GM19463 (cell line): ENCODE measurements at regions not wholly inside any gene's neighbourhood (a gene's known extent, or its start where the extent isn't known, plus 50 kb on each side); places are given as distances from the start of the nearest gene placed in this dataset.

Experiments
- ATAC-seq: cut with Tn5 transposase; IDR thresholded peaks from one replicate; pipeline ENCODE4 v1.9.1; 2021; ENCODE audit warnings: mild to moderate bottlenecking, moderate library complexity; ENCODE audit not compliant: unreplicated experiment

DNA sequence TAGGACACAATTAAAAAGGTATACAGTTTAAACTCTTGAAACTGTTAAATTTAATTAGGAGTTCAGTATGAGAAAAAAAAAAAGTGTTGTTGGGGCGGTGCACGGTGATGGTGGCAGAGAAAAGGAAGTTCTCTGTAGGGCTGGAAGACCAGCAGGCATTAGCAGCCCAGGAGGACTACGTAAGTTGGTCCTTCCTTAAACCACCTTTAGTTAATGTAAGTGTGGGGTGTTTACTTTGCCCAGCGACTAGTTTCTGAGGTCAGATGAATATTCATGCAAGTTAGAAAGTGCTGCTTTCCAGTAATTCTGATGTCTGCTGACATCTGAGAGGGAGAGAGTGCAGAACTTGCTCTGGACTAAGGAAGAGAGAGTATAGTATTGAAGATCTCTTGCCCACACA lies 54.9 kb downstream of the NKX2-1 start:
- no peak for ATAC-seq

GRCh38 chr14:36462890-36463289 lies 57.1 kb downstream of the NKX2-1 start:
- no peak for ATAC-seq

GRCh38 chr14:36455241-36455627 lies 64.8 kb downstream of the NKX2-1 start:
- ATAC-seq, result no peak

DNA sequence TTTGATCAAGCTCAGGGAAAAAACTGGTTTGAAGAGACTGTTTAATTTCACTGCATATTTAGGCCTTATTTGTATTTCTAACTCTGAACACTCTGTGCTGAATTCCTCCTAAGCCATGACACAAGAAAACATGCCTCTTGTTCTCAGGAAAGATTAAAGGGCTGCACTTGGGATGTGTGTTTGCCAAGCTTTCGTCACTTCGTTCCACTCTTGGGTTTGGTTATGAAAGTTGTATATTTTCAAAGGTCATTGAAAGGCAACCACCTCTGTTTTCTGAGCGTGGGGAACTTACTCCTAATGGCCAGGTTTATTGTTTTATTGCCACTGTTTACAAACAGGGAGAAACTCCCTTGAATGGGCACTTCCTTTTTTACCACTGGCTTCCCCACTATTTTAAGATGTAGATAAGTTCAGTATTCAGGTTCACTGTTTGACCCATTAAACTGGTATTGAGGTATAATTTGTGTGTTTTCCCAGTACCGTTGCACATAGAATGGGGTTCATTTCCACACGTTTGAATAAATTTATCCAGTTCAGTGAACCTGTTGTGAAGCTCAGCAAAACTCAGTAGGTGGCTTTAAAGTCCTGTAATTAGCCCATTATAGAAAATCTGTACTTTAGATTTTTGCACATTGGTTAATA lies 65.3 kb downstream of the NKX2-1 start:
- no peak for ATAC-seq

GRCh38 chr14:36452860-36453259 lies 67.2 kb downstream of the NKX2-1 start:
- no peak for ATAC-seq

DNA sequence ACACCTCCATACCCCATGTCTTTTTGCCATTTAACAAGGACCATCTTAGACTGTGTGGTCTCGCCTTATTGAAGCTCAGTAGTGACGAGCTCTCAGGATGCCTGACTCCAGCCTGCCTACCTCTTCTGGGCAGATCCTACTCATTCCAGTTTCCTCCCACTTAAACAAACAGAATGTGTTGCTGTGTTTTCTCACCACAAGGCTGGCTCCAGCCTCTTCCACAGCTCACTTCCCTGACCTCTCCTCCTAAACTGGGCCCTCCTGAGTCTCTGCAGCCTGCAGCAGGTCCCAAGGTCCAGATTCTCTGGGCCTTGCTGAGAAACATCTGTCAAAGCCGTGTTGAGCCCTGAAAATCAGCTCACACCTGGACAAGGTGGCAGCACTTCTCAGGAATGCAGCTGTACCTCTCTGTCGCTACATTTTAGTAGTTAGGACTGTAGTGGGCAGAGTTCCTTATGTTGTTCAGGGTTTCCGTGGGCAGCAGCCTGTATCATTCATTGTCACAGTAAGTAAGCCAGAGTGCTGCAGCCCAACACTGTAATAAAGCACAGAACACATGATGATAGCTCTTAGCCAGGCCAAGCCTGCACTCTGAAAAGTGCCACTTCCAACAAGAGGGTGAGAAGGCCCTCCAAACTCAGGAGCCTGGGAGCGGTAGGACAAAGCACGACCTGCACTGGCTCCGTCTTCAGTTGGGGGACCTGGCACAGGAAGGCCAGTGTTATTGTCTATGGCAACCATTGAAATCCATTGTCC lies 68.5 kb downstream of the NKX2-1 start:
- no peak for ATAC-seq

DNA sequence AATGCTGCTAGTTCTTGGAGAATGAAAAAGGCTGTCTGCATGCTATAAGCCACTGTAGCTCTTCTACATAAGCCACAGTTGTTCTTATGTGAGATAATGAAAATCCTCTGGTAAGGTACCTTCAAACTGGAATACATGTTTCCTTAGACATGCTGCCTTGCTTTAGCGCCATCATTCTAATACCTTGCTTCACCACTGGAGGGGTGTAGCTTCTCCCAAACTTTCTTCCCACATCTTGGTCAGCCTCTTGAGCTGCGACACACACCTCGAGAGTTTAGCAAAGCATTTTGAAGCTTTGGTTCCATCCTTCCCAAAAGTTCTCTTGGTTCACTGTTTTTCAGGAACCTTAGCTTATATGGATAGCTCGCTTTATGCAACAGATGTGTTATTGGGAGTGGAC lies 69.5 kb downstream of the NKX2-1 start:
- no peak for ATAC-seq

- no peak for ATAC-seq
These were observed 70.1 kb downstream of the NKX2-1 start for GRCh38 chr14:36449903-36450302.

DNA sequence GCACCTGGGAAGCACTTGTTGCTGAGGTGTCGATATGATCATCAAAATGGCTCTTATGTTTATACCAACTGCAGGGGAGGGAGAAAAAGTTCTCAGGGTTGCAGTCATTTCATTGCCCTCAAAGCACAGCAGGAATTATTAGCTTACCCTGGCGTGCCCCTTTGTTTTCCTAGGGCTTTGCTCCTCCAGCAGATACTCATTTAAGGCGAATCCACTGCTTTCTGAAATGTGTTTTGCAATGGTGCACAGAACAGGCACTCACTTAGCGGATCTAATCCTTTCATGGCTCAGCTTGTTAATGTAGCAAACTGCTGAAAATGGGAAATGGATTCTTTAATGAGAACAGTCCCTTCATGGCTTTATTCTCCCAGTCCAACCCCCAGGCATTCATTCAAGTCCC lies 76.7 kb downstream of the NKX2-1 start:
- ATAC-seq, result no peak

GRCh38 chr14:36442824-36443241 lies 77.2 kb downstream of the NKX2-1 start:
- ATAC-seq, result no peak

DNA sequence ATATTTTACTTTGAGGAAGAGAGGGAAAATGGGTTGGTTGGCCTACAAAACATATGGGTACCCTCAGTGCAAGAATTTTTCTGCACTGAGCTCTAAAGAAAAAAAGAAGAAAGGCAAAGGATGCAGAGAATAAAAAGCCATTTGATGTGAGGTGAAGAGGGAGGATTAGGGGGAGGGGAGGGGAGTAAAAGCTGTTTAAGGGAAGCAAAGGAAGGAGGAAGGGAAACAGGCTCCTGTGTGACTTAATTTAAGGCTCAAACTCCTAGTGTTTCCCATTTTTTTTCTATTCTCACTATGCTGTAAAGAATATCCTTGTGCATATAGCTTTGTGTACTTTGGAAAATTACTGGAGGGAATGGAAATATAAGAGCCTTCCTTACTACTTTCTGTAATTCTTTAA lies 78.7 kb downstream of the NKX2-1 start:
- ATAC-seq, result no peak

DNA sequence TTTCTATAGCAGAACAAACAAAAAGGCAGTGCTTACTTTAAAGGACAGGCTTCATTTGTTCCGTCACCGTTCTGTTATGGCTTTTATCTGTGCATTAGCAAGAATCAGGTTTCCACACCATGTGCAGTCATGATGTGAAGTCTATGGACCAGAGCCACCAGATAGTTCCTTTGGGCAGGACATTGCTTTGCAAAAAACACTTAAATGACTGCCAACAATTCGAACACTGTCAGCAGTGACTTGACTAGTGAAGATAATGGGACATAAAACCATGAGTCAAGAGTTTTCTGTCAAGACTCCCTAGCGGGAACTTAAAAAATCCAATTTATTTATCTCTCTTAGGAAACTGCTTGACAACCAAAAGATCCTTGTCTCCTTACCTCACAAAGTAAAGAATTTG lies 80.3 kb downstream of the NKX2-1 start:
- no peak for ATAC-seq

- no peak for ATAC-seq
These were observed 81.1 kb downstream of the NKX2-1 start for GRCh38 chr14:36438883-36439282.

GRCh38 chr14:36430662-36431084 lies 89.4 kb downstream of the NKX2-1 start:
- no peak for ATAC-seq

DNA sequence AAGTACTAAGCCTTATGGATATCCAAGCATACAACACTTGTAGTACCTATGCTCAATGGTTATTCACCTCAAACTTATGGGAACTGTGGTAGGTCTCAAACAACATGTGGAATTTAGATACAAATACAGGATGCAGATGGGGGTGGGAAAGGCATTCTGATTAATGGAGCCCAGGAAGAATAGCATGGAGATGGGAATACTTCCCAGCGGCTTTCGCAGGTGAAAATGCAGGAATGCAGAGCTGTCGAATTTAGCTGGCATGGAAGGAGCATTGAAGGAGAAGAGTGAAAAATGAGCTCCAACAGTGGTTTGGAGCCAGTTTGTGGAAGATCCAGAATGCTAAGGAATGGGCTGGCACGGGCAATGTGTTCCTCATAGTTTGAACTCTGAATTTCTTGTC lies 89.9 kb downstream of the NKX2-1 start:
- no peak for ATAC-seq

DNA sequence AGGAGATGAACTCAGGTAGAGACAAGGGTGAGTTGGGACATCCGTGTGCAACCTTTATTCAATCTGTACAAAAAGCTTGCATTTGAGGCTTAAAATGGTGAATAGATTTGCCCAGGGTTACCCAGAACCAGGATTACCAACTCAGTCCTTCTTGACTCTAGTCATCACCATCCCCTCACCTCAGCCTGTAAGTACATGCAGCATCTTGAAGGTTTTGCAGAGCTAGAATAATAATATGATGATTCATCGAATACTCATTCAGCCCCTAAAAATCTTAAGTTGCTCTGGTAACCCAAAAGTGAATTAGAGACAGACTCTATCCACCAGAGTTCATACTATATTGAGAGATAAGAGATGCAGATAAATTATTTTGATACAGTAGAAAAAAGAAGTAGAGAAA lies 90.3 kb downstream of the NKX2-1 start:
- ATAC-seq, result no peak

DNA sequence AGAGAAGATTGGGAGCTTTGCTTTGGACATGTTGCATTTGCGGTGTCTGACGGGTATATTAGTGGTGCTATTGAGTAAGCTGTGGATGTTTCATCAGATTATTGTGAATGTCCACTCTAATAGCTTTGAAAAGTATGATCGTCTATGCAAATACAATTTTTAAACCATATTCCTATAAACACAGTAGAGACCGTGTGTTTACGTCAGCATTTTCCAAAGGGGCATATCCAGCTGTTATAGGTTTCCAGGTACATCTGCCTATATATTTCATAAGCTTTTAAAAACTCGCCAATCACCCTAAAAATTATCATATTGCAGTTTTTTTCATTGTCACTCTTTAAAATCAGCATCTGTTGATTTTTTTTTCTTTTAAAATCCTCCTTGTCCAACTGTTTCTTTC lies 91.7 kb downstream of the NKX2-1 start:
- ATAC-seq, result no peak

GRCh38 chr14:36426836-36427235 lies 93.2 kb downstream of the NKX2-1 start:
- no peak for ATAC-seq

DNA sequence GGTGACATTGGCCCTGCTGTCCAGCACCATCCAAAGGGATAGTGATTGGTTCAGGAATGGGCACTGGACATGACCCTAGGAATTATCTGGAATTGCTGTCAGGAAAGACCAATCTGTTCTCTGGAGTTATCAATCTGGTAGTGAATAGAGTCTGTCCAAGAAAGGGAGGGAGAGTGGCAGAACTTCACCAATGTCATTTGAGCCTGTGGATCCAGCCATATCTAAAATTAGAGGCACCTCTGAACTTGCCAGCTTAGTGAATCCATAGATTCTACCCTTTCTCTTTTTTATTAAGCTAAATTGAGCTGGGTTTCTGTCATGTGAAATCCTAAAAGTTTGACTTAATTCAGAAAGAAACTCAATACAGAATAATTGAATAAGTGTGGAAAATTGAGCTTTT lies 93.9 kb downstream of the NKX2-1 start:
- ATAC-seq, result no peak

GRCh38 chr14:36424478-36425102 lies 95.4 kb downstream of the NKX2-1 start:
- no peak for ATAC-seq

DNA sequence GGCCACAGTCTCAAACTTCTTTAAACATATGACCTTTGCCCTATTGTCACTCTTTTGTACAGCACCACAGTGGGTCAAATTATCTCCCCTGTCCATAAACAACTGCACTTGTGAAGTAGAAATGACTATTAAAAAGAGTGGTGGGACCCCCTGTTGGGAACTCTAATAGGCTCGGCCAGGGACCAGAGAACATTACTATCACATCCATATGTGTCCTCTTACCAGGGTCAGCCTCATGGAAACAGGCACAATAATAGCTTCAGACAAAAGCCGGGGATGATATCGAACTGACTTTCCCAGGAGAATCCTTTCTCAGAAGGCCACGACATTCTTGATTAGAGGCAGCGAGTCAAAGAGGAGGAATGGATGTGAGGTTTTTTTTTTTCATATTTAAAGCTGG lies 96.6 kb downstream of the NKX2-1 start:
- ATAC-seq, result no peak

DNA sequence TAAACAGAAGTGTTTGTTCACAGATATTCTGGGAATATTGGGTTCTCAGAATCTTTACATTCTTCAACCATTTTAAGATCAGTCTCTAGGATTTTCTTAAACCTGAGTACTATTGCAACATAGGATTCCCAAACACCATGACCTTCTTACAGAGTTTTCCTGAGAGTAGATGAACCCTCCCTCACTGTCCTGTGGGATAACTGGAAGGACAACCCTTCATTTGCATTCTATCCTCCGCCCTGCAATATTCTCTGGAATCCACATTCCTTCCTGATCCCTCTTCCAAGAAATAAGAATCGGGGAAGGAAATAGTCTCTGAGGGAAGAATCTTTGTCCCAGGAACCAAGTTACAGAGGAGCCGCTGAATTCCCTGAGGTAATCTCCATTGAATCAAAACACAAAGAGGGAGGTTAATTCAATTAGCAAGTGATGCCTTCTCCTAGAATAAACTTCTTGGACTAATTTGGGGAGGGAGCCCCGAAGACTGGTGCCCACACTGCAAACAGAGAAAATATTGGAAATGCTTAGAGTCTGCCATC lies 99.8 kb upstream of the MBIP start:
- no peak for ATAC-seq
